Panc1 (cell line): ENCODE measurements at regions not wholly inside any gene's neighbourhood (a gene's known extent, or its start where the extent isn't known, plus 50 kb on each side); places are given as distances from the start of the nearest gene placed in this dataset.

Experiments used
- ATAC-seq: fragments of 200-7000 bp; cut with Tn5 transposase; 2 replicates; pipeline ENCODE4 v1.9.1; 2020; ENCODE audit warnings: mild to moderate bottlenecking, moderate library complexity
- BruUV-seq: library from RNA; stranded (reverse); fragments of 400-500 nt; replicated peaks from 2 replicates; lab custom pipeline; 2021; lab: Mats Ljungman, UMichigan
- CTCF ChIA-PET: fragments of 300-600 bp; sonication (Branson Sonifier 250); formaldehyde crosslinking; loops from one replicate; lab custom pipeline; 2022; ENCODE audit warnings: antibody characterized with exemption; lab: Charles Lee
- POLR2A ChIA-PET: fragments of 300-600 bp; sonication (Branson Sonifier 250); formaldehyde crosslinking; loops from one replicate; lab custom pipeline; 2022; ENCODE audit warnings: antibody characterized with exemption; lab: Charles Lee
- DNase-seq: peaks from one replicate; pipeline ENCODE4 v3.0.0-alpha.2; 2010; ENCODE audit warnings: low read depth, low spot score
- H3K27ac ChIP-seq: 2 replicates; pipeline ENCODE4 v1.5.1; 2011; ENCODE audit warnings: mild to moderate bottlenecking, low read length, inconsistent platforms
- H3K27me3 ChIP-seq: fragments of 200-500 bp; sonication (Bioruptor generic); 2 replicates; pipeline ENCODE4 v1.6.0; 2014; ENCODE audit warnings: low read length, inconsistent platforms; ENCODE audit not compliant: control insufficient read depth, insufficient read depth
- H3K36me3 ChIP-seq: fragments of 200-500 bp; sonication (Bioruptor generic); 2 replicates; pipeline ENCODE4 v1.5.1; 2014; ENCODE audit warnings: inconsistent platforms, mild to moderate bottlenecking, low read length, moderate library complexity; ENCODE audit not compliant: control insufficient read depth, insufficient read depth
- H3K4me1 ChIP-seq: 2 replicates; pipeline ENCODE4 v1.5.1; 2011; ENCODE audit warnings: inconsistent platforms, mild to moderate bottlenecking, low read length, moderate library complexity; ENCODE audit not compliant: control insufficient read depth, insufficient read depth
- H3K4me3 ChIP-seq, 2 experiments: 2 replicates each; pipeline ENCODE4 v1.5.1; 2011 to 2012; ENCODE audit warnings: low read depth in 2 of 2, low read length in 2 of 2, mild to moderate bottlenecking in 2 of 2, inconsistent platforms in 1 of 2, moderate library complexity in 1 of 2
- H3K9me3 ChIP-seq: fragments of 200-500 bp; sonication (Bioruptor generic); 2 replicates; pipeline ENCODE4 v1.5.1; 2014; ENCODE audit warnings: low read depth, mild to moderate bottlenecking, inconsistent platforms, low read length, moderate library complexity; ENCODE audit not compliant: control insufficient read depth, insufficient read depth
- POLR2AphosphoS5 ChIP-seq: IDR thresholded peaks from 2 replicates; pipeline ENCODE4 v1.6.1; 2012; ENCODE audit warnings: mild to moderate bottlenecking, low read depth, low read length, moderate library complexity
- REST ChIP-seq, 2 experiments: IDR thresholded peaks; 2 replicates each; pipeline ENCODE4 v1.6.1; 2011 to 2012; ENCODE audit warnings: low read depth in 2 of 2, control low read depth in 1 of 2, low read length in 1 of 2, mild to moderate bottlenecking in 1 of 2, moderate library complexity in 1 of 2; ENCODE audit not compliant: insufficient read depth in 1 of 2
- SIN3A ChIP-seq: IDR thresholded peaks from 2 replicates; pipeline ENCODE4 v1.6.1; 2012; ENCODE audit warnings: low read depth, mild to moderate bottlenecking, low read length, moderate library complexity, borderline replicate concordance; ENCODE audit not compliant: insufficient read depth
- TCF7L2 ChIP-seq: IDR thresholded peaks from 2 replicates; pipeline ENCODE4 v1.6.1; 2011; ENCODE audit warnings: mild to moderate bottlenecking, low read depth, low read length, inconsistent platforms
- in situ Hi-C: cut with HindIII; loops from 2 replicates; pipeline ENCODE4 v1.10.0; 2016; ENCODE audit warnings: low sequenced_read_pairs, low pct_unique_long_range_greater_than_20kb
- intact Hi-C: fragments of 100-400 bp; cut with micrococcal nuclease; formaldehyde crosslinking; loops from one replicate; pipeline ENCODE4 v1.10.0; 2022; ENCODE audit not compliant: unreplicated experiment
- TF ChIP-seq, protein P1 (sequence below): fragments of 450-650 bp; IDR thresholded peaks from 2 replicates; pipeline ENCODE4 v1.5.1; 2017; ENCODE audit warnings: mild to moderate bottlenecking

DNA sequence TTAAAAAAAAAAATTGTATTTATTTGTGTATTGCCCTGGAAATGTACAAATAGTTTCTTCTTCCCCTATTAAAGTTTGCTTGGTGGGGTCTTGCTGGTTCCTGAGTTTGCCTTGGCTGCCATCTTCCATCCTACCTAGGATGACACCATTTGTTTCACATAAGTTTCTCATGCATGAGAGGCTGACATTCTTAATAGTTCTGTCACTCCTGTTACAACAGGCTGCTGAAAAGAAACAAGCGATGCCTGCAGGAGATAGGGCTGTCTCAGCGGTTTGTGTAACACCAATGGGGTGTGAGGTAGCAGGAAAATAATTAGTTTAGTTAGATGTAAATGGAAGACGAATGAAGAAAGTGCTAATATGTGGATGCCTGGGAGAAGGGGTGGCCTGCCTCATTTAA lies 1000.9 kb upstream of the RBFOX1 start:
- no TSS peak for BruUV-seq
- intact Hi-C loops, result no loop called here
- no peaks in the 10 kb centered on the region for H3K4me1 ChIP-seq
- no peaks in the 10 kb centered on the region for H3K27me3 ChIP-seq
- DNase-seq, result no peak
- H3K9me3 ChIP-seq, result no peaks in the 10 kb centered on the region
- TF ChIP-seq REST (IDR thresholded peaks at IDR 0.05; ENCODE audit: insufficient read depth in 1 of 2, low read depth in 2 of 2, low read length in 1 of 2) (no peak), TCF7L2 (no peak), SIN3A (no peak), POLR2AphosphoS5 (no peak)
- TF ChIP-seq, protein P1, sequence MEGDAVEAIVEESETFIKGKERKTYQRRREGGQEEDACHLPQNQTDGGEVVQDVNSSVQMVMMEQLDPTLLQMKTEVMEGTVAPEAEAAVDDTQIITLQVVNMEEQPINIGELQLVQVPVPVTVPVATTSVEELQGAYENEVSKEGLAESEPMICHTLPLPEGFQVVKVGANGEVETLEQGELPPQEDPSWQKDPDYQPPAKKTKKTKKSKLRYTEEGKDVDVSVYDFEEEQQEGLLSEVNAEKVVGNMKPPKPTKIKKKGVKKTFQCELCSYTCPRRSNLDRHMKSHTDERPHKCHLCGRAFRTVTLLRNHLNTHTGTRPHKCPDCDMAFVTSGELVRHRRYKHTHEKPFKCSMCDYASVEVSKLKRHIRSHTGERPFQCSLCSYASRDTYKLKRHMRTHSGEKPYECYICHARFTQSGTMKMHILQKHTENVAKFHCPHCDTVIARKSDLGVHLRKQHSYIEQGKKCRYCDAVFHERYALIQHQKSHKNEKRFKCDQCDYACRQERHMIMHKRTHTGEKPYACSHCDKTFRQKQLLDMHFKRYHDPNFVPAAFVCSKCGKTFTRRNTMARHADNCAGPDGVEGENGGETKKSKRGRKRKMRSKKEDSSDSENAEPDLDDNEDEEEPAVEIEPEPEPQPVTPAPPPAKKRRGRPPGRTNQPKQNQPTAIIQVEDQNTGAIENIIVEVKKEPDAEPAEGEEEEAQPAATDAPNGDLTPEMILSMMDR, result no peak
- ChIA-PET POLR2A (no interaction called here), CTCF (no interaction called here)
- no peaks in the 10 kb centered on the region for H3K36me3 ChIP-seq
- H3K27ac ChIP-seq, result no peak overlapping the region
- no peak overlapping the region for H3K4me3 ChIP-seq
- ATAC-seq, result no peak
- in situ Hi-C loops, result no loop called here

- no TSS peak for BruUV-seq
- Histone ChIP-seq H3K27me3 (no peaks in the 10 kb centered on the region), H3K36me3 (no peaks in the 10 kb centered on the region), H3K4me1 (no peaks in the 10 kb centered on the region), H3K9me3 (no peaks in the 10 kb centered on the region), H3K4me3 (no peak overlapping the region), H3K27ac (no peak overlapping the region)
- POLR2A ChIA-PET, result no interaction called here
- TF ChIP-seq REST (IDR thresholded peaks at IDR 0.05; ENCODE audit: insufficient read depth in 1 of 2, low read depth in 2 of 2, low read length in 1 of 2) (no peak), SIN3A (no peak), POLR2AphosphoS5 (no peak), TCF7L2 (no peak)
- TF ChIP-seq, protein P1, result no peak
- DNase-seq (no peak), ATAC-seq (no peak)
- CTCF ChIA-PET, result no interaction called here
- in situ Hi-C loops (no loop called here), intact Hi-C loops (no loop called here)
Measured at GRCh38 chr16:6317934-6318333, 1014.7 kb upstream of the RBFOX1 start.
